ENCODE measurements at regions not wholly inside any gene's neighbourhood (a gene's known extent, or its start where the extent isn't known, plus 50 kb on each side); places are given as distances from the start of the nearest gene placed in this dataset.

DNA sequence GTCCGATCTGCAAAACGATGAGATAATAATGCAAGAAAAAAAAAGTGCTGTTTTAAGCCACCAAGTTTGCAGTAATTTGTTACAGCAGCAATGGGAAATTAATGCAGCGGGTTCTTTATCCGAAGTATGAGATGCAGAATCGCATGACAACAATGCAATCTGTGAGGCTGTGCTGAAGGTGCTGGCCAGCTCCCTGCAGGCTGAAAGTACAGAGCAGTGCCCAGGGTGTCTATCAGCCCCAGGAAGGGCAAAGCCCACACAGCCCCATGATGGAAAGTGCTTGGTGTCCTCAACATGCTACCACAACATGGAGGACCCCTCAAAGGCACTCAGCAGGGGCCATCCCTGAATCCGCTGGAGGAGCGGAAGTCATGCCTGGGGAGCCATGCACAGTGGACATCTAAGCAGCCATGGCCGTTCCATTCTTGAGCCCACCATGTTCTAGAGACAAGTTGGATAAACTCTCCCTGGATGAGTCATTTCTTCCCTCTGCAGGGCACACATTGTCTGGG lies 199.5 kb upstream of the PFKP start:
- no peak for TF ChIP-seq POLR2A (IDR thresholded peaks at IDR 0.05)
- TF ChIP-seq, protein P1, sequence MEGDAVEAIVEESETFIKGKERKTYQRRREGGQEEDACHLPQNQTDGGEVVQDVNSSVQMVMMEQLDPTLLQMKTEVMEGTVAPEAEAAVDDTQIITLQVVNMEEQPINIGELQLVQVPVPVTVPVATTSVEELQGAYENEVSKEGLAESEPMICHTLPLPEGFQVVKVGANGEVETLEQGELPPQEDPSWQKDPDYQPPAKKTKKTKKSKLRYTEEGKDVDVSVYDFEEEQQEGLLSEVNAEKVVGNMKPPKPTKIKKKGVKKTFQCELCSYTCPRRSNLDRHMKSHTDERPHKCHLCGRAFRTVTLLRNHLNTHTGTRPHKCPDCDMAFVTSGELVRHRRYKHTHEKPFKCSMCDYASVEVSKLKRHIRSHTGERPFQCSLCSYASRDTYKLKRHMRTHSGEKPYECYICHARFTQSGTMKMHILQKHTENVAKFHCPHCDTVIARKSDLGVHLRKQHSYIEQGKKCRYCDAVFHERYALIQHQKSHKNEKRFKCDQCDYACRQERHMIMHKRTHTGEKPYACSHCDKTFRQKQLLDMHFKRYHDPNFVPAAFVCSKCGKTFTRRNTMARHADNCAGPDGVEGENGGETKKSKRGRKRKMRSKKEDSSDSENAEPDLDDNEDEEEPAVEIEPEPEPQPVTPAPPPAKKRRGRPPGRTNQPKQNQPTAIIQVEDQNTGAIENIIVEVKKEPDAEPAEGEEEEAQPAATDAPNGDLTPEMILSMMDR (IDR thresholded peaks at IDR 0.05), result no peak
- no peak for TF ChIP-seq EP300 (IDR thresholded peaks at IDR 0.05)
- TF ChIP-seq POLR2AphosphoS5 (IDR thresholded peaks at IDR 0.05), result no peak
